ENCODE measurements at regions not wholly inside any gene's neighbourhood (a gene's known extent, or its start where the extent isn't known, plus 50 kb on each side); places are given as distances from the start of the nearest gene placed in this dataset.

- Histone ChIP-seq H3K27ac (no peak overlapping the region), H3K9me3 (ENCODE audit: control insufficient read depth, low read length) (no peaks in the 10 kb centered on the region), H3K27me3 (ENCODE audit: control insufficient read depth, insufficient read depth, low read length) (no peaks in the 10 kb centered on the region), H3K79me2 (no peaks in the 10 kb centered on the region), H3K4me1 (no peaks in the 10 kb centered on the region), H2AFZ (no peak overlapping the region), H3K9ac (no peak overlapping the region), H3K4me3 (ENCODE audit: low read depth, low read length) (no peak overlapping the region), H3K36me3 (ENCODE audit: control insufficient read depth, insufficient read depth, low read length) (no peaks in the 10 kb centered on the region), H3K4me2 (ENCODE audit: low read length) (no peak overlapping the region)
- no peak for TF ChIP-seq CTCF (IDR thresholded peaks at IDR 0.05)
These were observed 115.0 kb upstream of the SMYD2 start for GRCh38 chr1:214165850-214166374.

GRCh38 chr1:214174508-214175199, 106.3 kb upstream of the SMYD2 start:
- Histone ChIP-seq H3K4me2 (ENCODE audit: low read length) (no peak overlapping the region), H3K4me3 (ENCODE audit: low read depth, low read length) (no peak overlapping the region), H3K27me3 (ENCODE audit: control insufficient read depth, insufficient read depth, low read length) (no peaks in the 10 kb centered on the region), H3K4me1 (no peaks in the 10 kb centered on the region), H3K9me3 (ENCODE audit: control insufficient read depth, low read length) (no peaks in the 10 kb centered on the region), H3K9ac (no peak overlapping the region), H2AFZ (no peak overlapping the region), H3K27ac (no peak overlapping the region), H3K79me2 (no peaks in the 10 kb centered on the region), H3K36me3 (ENCODE audit: control insufficient read depth, insufficient read depth, low read length) (no peaks in the 10 kb centered on the region)
- no peak for TF ChIP-seq CTCF (IDR thresholded peaks at IDR 0.05)

GRCh38 chr1:214178102-214178501, 102.9 kb upstream of the SMYD2 start:
- no peak overlapping the region for H3K27ac ChIP-seq
- no peak overlapping the region for H2AFZ ChIP-seq
- no peak for TF ChIP-seq CTCF (IDR thresholded peaks at IDR 0.05)
- H3K9ac ChIP-seq: no peak overlapping the region
- no peak overlapping the region for H3K4me2 ChIP-seq (ENCODE audit: low read length)
- H3K36me3 ChIP-seq (ENCODE audit: control insufficient read depth, insufficient read depth, low read length): no peaks in the 10 kb centered on the region
- H3K4me3 ChIP-seq (ENCODE audit: low read depth, low read length): no peak overlapping the region
- H3K9me3 ChIP-seq (ENCODE audit: control insufficient read depth, low read length): no peaks in the 10 kb centered on the region
- no peaks in the 10 kb centered on the region for H3K4me1 ChIP-seq
- no peaks in the 10 kb centered on the region for H3K27me3 ChIP-seq (ENCODE audit: control insufficient read depth, insufficient read depth, low read length)
- H3K79me2 ChIP-seq: no peaks in the 10 kb centered on the region

- no peak for TF ChIP-seq CTCF (IDR thresholded peaks at IDR 0.05)
- Histone ChIP-seq H3K4me1 (no peaks in the 10 kb centered on the region), H3K4me2 (ENCODE audit: low read length) (no peak overlapping the region), H2AFZ (no peak overlapping the region), H3K9ac (no peak overlapping the region), H3K36me3 (ENCODE audit: control insufficient read depth, insufficient read depth, low read length) (no peaks in the 10 kb centered on the region), H3K79me2 (no peaks in the 10 kb centered on the region), H3K9me3 (ENCODE audit: control insufficient read depth, low read length) (no peaks in the 10 kb centered on the region), H3K27ac (no peak overlapping the region), H3K4me3 (ENCODE audit: low read depth, low read length) (no peak overlapping the region), H3K27me3 (ENCODE audit: control insufficient read depth, insufficient read depth, low read length) (no peaks in the 10 kb centered on the region)
These were observed 96.0 kb upstream of the SMYD2 start for GRCh38 chr1:214184992-214185391.
